Effector memory CD4-positive, alpha-beta T cell (primary cell): ENCODE measurements at regions not wholly inside any gene's neighbourhood (a gene's known extent, or its start where the extent isn't known, plus 50 kb on each side); places are given as distances from the start of the nearest gene placed in this dataset.
"Not testable (repeated sequence)": the region's sequence is repeated elsewhere in the genome, so short reads cannot be mapped to it uniquely, and the experiment has no call there.

Experiments used
- DNase-seq, 3 donors: peaks; one replicate each; pipeline ENCODE4 v3.0.0-alpha.2; 2020
- H3K27ac ChIP-seq: 2 replicates; pipeline ENCODE4 v1.7.0; 2013; ENCODE audit warnings: mild to moderate bottlenecking, low read length, moderate library complexity; ENCODE audit not compliant: insufficient read depth, poor library complexity, severe bottlenecking
- H3K27me3 ChIP-seq: replicated peaks from 2 replicates; pipeline ENCODE4 v1.7.0; 2013; ENCODE audit warnings: mild to moderate bottlenecking, low read length; ENCODE audit not compliant: insufficient read depth, control insufficient read depth, poor library complexity, severe bottlenecking
- H3K36me3 ChIP-seq: 2 replicates; pipeline ENCODE4 v1.7.0; 2013; ENCODE audit warnings: mild to moderate bottlenecking, low read length, moderate library complexity; ENCODE audit not compliant: control insufficient read depth, insufficient read depth
- H3K4me1 ChIP-seq: 2 replicates; pipeline ENCODE4 v1.7.0; 2013; ENCODE audit warnings: low read length, mild to moderate bottlenecking; ENCODE audit not compliant: control insufficient read depth, insufficient read depth, poor library complexity, severe bottlenecking
- H3K4me3 ChIP-seq: 2 replicates; pipeline ENCODE4 v1.7.0; 2013; ENCODE audit warnings: low read length, low read depth, mild to moderate bottlenecking; ENCODE audit not compliant: insufficient read depth, poor library complexity, severe bottlenecking
- H3K9me3 ChIP-seq: 2 replicates; pipeline ENCODE4 v1.7.0; 2013; ENCODE audit warnings: mild to moderate bottlenecking, low read length, moderate library complexity; ENCODE audit not compliant: control insufficient read depth

DNA sequence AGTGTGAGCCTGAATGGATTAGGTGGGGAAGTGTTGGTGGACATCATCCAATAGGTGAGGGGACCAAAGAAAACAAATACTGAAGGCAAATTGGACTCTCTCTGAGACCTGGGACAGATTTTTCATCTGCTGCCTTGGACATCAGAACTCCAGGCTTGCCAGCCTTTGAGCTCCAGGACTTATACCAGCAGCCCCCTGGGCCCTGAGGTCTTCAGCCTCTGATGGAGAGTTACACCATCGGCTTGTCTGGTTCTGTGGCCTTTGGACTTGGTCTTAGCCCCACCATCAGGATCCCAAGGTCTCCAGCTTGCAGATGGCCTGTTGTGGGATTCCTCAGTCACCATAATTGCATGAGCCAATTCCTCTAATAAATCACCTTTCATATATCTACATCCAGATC, 80.8 kb upstream of the SLC8A3 start:
- no peaks in the 10 kb centered on the region for H3K9me3 ChIP-seq
- no peak for DNase-seq
- no peaks in the 10 kb centered on the region for H3K27me3 ChIP-seq
- no peak overlapping the region for H3K27ac ChIP-seq
- H3K4me1 ChIP-seq = no peaks in the 10 kb centered on the region
- H3K4me3 ChIP-seq = no peak overlapping the region
- no peaks in the 10 kb centered on the region for H3K36me3 ChIP-seq

DNA sequence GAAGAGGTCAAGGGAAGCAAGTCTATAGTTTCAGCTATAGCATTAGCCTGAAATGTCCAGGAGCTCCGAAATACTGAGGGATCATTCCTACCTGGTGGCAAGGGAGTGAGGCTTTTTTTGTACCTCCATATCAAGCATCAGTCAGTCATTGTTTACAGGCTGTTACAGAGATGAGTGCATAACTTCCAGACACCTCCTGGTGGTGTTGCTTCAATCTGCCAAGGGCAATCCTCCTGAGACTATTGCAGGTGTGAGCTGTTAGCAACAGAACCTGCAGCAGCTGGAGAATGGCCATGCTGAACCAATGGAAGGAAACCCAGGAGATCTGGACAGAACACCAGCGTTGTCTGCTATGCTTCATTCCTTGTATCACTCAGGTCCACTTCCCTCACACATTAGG, 80.0 kb upstream of the SLC8A3 start:
- DNase-seq = no peak
- H3K27me3 ChIP-seq = no peaks in the 10 kb centered on the region
- no peaks in the 10 kb centered on the region for H3K9me3 ChIP-seq
- H3K4me3 ChIP-seq = no peak overlapping the region
- H3K36me3 ChIP-seq = no peaks in the 10 kb centered on the region
- H3K27ac ChIP-seq = no peak overlapping the region
- H3K4me1 ChIP-seq = no peaks in the 10 kb centered on the region

DNA sequence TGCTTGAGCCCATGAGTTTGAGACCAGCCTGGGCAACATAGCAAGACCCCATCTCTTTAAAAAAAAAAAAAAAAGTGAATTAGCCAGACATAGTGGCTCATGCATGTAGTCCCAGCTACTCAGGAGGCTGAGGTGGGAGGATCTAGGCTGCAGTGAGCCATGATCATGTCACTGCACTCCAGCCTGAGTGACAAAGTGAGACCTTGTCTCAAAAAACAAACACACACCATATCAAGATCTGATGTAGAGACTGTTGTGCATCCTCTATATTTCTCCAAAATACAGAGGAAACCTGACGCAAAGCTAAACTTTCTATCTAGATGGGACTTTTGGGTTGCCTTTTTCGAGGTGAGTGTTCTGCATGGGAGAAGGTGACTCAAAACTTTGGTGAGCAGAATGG, 77.4 kb upstream of the SLC8A3 start:
- no peak for DNase-seq
- Histone ChIP-seq H3K4me1 (no peaks in the 10 kb centered on the region), H3K36me3 (no peaks in the 10 kb centered on the region), H3K27ac (no peak overlapping the region), H3K4me3 (no peak overlapping the region), H3K27me3 (no peaks in the 10 kb centered on the region), H3K9me3 (no peaks in the 10 kb centered on the region)

DNA sequence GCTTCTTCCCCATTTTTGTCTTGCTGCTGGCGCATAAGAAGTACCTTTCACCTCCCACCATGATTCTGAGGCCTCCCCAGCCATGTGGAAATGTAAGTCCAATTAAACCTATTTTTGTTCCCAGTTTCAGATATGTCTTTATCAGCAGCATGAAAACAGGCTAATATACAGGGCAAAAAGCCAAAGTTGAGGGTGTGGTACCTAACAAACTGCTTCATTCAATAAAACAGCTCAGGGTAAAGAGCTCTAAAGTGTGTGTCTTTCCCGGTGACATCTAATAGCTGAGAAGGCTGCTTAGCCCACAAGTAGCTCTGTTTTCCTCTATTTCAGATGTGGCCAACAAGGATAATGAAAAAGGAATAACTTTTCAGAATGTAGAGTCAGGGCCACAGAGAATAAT, 76.7 kb upstream of the SLC8A3 start:
- Histone ChIP-seq H3K4me3 (no peak overlapping the region), H3K27me3 (no peaks in the 10 kb centered on the region), H3K4me1 (no peaks in the 10 kb centered on the region), H3K27ac (no peak overlapping the region), H3K9me3 (no peaks in the 10 kb centered on the region), H3K36me3 (no peaks in the 10 kb centered on the region)
- DNase-seq = no peak

DNA sequence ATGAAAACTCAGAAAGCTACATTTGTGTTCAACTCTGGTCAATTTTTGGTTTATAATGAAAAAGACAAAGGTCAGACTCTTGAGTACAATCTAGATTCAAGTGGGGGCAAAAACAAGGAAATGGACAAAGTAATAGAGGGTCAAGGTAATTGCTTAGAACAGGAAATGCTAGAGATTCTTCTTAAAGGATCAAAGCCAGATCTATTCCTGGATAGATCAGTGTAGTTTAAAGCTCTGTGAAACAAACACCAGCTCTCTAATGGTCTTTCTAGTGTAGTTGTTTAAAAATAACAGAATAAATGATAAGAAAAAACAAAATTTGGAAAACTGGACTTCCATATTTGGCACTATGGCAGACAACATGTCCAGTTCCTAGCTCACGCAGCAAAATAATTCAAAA, 70.7 kb upstream of the SLC8A3 start:
- Histone ChIP-seq H3K4me1 (no peaks in the 10 kb centered on the region), H3K27me3 (no peaks in the 10 kb centered on the region), H3K9me3 (no peaks in the 10 kb centered on the region), H3K36me3 (no peaks in the 10 kb centered on the region), H3K4me3 (no peak overlapping the region), H3K27ac (no peak overlapping the region)
- DNase-seq = no peak

DNA sequence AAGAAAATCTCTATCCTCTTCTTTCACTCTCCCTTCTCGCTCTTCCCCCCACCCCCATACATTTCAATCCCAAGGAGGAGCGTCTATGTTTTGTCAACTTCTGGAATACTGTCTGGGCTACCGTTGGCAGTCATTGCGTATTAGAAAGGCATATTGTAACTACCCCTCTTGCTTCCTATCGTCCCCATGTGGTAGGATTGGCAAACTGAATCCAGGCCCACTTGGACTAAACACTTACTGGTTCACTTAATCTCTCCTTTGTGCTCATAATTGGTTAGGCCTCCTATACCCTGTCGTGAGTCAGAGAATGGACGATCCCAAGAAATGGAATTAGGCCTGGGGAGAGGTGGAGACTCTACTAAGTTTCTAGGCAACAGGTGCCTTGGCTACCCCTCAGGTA, 68.8 kb upstream of the SLC8A3 start:
- DNase-seq = no peak
- H3K9me3 ChIP-seq = no peaks in the 10 kb centered on the region
- no peak overlapping the region for H3K27ac ChIP-seq
- H3K4me3 ChIP-seq = no peak overlapping the region
- no peaks in the 10 kb centered on the region for H3K27me3 ChIP-seq
- H3K36me3 ChIP-seq = no peaks in the 10 kb centered on the region
- no peaks in the 10 kb centered on the region for H3K4me1 ChIP-seq

DNA sequence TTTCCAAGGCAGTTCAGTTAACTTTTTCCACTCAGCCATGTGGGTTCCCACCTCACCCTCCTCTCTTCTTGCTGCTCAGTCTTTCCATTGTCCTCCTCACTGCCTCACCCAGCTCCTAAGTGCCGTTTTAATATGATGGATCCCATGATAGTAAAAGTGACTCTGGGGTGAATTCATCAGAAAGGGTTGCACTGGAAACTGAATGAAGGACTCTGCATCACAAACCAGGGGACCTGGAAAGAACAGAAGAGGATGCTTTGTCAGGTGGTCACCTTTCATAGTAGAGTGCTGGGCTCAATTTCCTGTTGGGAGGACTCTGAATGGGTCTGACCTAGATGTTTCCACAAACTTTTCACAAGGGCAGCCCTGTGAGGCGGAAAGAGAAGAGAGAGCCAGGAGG, 67.8 kb upstream of the SLC8A3 start:
- no peak for DNase-seq
- Histone ChIP-seq H3K4me1 (no peaks in the 10 kb centered on the region), H3K27ac (no peak overlapping the region), H3K36me3 (no peaks in the 10 kb centered on the region), H3K4me3 (no peak overlapping the region), H3K9me3 (no peaks in the 10 kb centered on the region), H3K27me3 (no peaks in the 10 kb centered on the region)

DNA sequence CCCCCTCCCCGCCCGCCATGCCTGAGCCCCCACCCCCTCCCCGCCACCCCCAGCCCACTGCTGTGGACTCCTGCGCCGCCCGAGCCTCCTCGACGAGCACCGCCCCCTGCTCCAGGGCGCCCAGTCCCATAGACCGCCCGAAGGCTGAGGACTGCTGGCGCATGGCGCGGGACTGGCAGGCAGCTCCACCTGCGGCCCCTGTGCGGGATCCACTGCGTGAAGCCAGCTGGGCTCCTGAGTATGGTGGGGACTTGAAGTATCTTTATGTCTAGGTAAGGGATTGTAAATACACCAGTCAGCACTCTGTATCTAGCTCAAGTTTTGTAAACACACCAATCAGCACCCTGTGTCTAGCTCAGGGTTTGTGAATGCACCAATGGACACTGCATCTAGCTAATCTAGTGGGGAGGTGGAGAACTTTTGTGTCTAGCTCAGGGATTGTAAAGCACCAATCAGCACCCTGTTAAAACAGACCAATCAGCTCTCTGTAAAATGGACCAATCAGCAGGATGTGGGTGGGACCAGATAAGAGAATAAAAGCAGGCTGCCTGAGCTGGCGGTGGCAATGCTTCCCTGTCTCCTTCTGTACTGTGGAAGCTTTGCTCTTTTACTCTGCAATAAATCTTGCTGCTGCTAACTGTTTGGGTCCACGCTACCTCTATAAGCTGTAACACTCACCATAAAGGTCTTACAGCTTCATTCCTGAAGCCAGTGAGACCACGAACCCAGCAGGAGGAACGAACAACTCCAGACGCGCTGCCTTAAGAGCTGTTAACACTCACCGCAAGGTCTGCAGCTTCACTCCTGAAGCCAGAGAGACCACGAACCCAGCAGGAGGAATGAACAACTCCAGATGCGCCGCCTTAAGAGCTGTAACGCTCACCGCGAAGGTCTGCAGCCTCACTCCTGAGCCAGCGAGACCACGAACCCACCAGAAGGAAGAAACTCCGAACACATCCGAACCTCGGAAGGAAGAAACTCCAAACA, 66.6 kb upstream of the SLC8A3 start:
- not testable (repeated sequence) for H3K4me1 ChIP-seq, H3K9me3 ChIP-seq, H3K27me3 ChIP-seq, H3K36me3 ChIP-seq, H3K27ac ChIP-seq
- DNase-seq = peak in 1 of 3 donors; percentile 2
- H3K4me3 ChIP-seq = peak overlapping the region; percentile 37

DNA sequence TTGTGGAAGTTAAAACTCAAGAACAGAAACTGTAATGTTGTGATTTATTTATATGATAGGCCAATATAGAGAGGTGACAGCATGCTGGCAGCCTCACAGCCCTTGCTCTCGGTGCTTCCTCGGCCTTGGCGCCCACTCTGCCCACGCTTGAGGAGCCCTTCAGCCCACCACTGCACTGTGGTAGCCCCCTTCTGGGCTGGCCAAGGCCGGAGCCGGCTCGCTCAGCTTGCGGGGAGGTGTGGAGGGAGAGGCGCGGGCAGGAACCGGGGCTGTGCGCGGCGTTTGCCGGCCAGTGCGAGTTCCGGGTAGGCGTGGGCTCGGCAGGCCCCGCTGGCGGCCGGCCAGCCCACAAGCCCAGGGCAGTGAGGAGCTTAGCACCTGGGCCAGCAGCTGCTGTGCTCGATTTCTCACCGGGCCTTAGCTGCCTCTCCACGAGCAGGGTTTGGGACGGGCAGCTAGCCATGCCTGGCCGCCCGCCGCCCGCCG, 65.8 kb upstream of the SLC8A3 start:
- Histone ChIP-seq H3K36me3 (no peaks in the 10 kb centered on the region), H3K9me3 (no peaks in the 10 kb centered on the region), H3K4me3 (peak overlapping the region; percentile 35), H3K4me1 (no peaks in the 10 kb centered on the region), H3K27ac (no peak overlapping the region), H3K27me3 (no peaks in the 10 kb centered on the region)
- no peak for DNase-seq

DNA sequence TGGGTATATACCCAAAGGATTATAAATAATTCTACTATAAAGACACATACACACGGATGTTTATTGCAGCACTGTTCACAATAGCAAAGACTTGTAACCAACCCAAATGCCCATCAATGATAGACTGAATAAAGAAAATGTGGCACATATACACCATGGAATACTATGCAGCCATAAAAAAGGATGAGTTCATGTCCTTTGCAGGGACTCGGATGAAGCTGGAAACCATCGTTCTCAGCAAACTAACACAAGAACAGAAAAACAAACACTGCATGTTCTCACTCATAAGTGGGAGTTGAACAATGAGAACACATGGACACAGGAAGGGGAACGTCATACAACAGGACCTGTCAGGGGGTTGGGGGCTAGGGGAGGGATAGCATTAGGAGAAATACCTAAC, 64.8 kb upstream of the SLC8A3 start:
- not testable (repeated sequence) for H3K27me3 ChIP-seq, H3K4me1 ChIP-seq, DNase-seq, H3K9me3 ChIP-seq, H3K36me3 ChIP-seq, H3K27ac ChIP-seq, H3K4me3 ChIP-seq
